NT2/D1 (cell line): ENCODE measurements at regions not wholly inside any gene's neighbourhood (a gene's known extent, or its start where the extent isn't known, plus 50 kb on each side); places are given as distances from the start of the nearest gene placed in this dataset.

Experiments
- DNase-seq: peaks from one replicate; pipeline ENCODE4 v3.0.0-alpha.2; 2011; ENCODE audit warnings: low read depth, low spot score
- H3K27me3 ChIP-seq: 2 replicates; pipeline ENCODE4 v1.6.0; 2011; ENCODE audit warnings: mild to moderate bottlenecking; ENCODE audit not compliant: insufficient read length, insufficient read depth
- H3K36me3 ChIP-seq: 2 replicates; pipeline ENCODE4 v1.6.1; 2011; ENCODE audit warnings: mild to moderate bottlenecking, low read length, mixed read lengths; ENCODE audit not compliant: insufficient read depth, insufficient read length
- H3K4me1 ChIP-seq: 2 replicates; pipeline ENCODE4 v1.5.1; 2011; ENCODE audit not compliant: insufficient read depth, insufficient read length
- H3K4me3 ChIP-seq: 2 replicates; pipeline ENCODE4 v1.5.1; 2011; ENCODE audit warnings: low read depth; ENCODE audit not compliant: insufficient read length
- H3K9ac ChIP-seq: 2 replicates; pipeline ENCODE4 v1.6.0; 2011; ENCODE audit warnings: low read depth; ENCODE audit not compliant: insufficient read length
- H3K9me3 ChIP-seq: 2 replicates; pipeline ENCODE4 v1.5.1; 2011; ENCODE audit warnings: mild to moderate bottlenecking, low read length; ENCODE audit not compliant: insufficient read depth
- SUZ12 ChIP-seq: IDR thresholded peaks from 2 replicates; pipeline ENCODE4 v1.6.1; 2011; ENCODE audit not compliant: insufficient read length, insufficient read depth; ENCODE audit errors: extremely low read depth
- YY1 ChIP-seq: IDR thresholded peaks from 2 replicates; pipeline ENCODE4 v1.6.1; 2011; ENCODE audit not compliant: insufficient read length, insufficient read depth
- ZNF274 ChIP-seq: IDR thresholded peaks from 2 replicates; pipeline ENCODE4 v1.6.1; 2011; ENCODE audit warnings: mild to moderate bottlenecking, low read depth, low read length

GRCh38 chr1:2949966-2950925 is 71.0 kb upstream of the ACTRT2 start:
- Histone ChIP-seq H3K36me3 (no peaks in the 10 kb centered on the region), H3K9me3 (peaks cover 16% of the 10 kb centered on the region; the same call in 1 of the 2 replicates), H3K4me3 (no peak overlapping the region), H3K27me3 (no peaks in the 10 kb centered on the region), H3K9ac (no peak overlapping the region), H3K4me1 (no peaks in the 10 kb centered on the region)
- no peak for DNase-seq
- no peak for TF ChIP-seq SUZ12
- no peak for TF ChIP-seq YY1
- no peak for TF ChIP-seq ZNF274

DNA sequence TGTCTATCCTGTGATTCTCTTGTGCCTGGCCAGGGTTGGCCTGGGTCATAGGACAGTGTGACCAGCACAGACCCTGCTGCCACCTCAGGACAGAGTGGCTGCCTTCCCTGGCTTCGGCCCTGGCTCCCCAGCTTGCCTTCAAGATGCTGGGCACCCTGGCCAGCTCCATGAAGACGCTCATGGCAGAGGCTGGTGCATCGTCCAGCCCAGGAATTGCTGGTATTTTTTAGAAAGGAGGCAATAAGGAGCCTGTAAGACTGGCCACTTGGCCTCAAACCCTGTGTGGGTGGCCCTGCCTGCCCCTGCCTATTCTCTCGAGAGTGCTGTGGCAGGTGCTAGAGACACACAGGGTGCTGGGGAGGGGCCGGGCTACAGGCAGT is 70.4 kb upstream of the ACTRT2 start:
- TF ChIP-seq ZNF274 (no peak), YY1 (no peak), SUZ12 (no peak)
- Histone ChIP-seq H3K9me3 (peaks cover 23% of the 10 kb centered on the region; the same call in 1 of the 2 replicates), H3K4me1 (no peaks in the 10 kb centered on the region), H3K36me3 (no peaks in the 10 kb centered on the region), H3K27me3 (no peaks in the 10 kb centered on the region), H3K4me3 (no peak overlapping the region), H3K9ac (no peak overlapping the region)
- DNase-seq: no peak

DNA sequence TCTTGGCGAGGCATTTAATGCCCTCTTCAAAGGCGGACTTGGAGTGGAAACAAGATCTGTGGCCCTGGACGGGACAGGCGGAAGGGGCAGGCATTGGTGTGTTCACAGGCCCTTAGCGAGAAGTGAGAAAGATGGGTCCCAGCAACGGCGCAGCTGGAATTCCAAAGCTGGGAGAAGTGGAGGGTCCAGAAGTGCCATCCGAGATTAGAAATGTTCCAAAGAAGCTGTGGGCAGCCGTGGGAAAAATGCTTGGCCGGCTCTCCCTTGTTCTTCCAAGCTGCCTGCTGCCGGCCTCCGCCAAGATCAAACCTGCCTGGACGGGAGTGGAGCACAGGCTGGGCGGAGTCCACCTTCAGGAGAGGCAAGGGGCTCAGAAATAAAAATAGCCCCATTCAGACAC is 69.4 kb upstream of the ACTRT2 start:
- TF ChIP-seq YY1: no peak
- no peak overlapping the region for H3K9ac ChIP-seq
- peaks cover 25% of the 10 kb centered on the region; the same call in 1 of the 2 replicates for H3K9me3 ChIP-seq
- H3K4me3 ChIP-seq: no peak overlapping the region
- H3K27me3 ChIP-seq: no peaks in the 10 kb centered on the region
- no peak for DNase-seq
- no peaks in the 10 kb centered on the region for H3K36me3 ChIP-seq
- H3K4me1 ChIP-seq: no peaks in the 10 kb centered on the region

GRCh38 chr1:2952371-2952770 is 68.9 kb upstream of the ACTRT2 start:
- TF ChIP-seq SUZ12 (no peak), ZNF274 (no peak), YY1 (no peak)
- DNase-seq: no peak

DNA sequence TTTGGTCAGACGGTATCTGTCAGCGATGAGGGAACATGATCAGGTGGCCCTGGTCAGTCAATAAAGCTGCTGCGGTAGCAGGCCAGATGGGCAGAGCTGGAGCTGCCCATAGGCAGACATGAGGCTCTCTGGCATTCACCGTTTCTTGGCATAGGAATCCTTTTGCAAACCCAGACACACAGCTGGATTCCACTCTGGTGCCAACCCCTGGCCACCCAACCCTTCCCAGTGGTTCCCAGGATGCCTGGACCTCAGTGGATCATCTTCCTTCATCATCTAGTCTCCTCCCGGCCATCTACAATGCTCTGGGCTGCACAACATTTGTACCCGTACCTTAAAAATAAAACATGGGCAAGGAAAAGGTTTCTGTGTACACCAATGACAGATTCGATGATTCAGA is 68.3 kb upstream of the ACTRT2 start:
- TF ChIP-seq SUZ12: no peak
- no peak for TF ChIP-seq ZNF274
- TF ChIP-seq YY1: no peak
- H3K4me1 ChIP-seq: no peaks in the 10 kb centered on the region
- H3K4me3 ChIP-seq: no peak overlapping the region
- peaks cover 32% of the 10 kb centered on the region; the same call in 1 of the 2 replicates for H3K9me3 ChIP-seq
- H3K27me3 ChIP-seq: no peaks in the 10 kb centered on the region
- H3K9ac ChIP-seq: no peak overlapping the region
- H3K36me3 ChIP-seq: no peaks in the 10 kb centered on the region
- no peak for DNase-seq

More at GRCh38 chr1:2952371-2952770, 68.9 kb upstream of the ACTRT2 start:
- Histone ChIP-seq H3K9me3 (peaks cover 26% of the 10 kb centered on the region; the same call in 1 of the 2 replicates), H3K27me3 (no peaks in the 10 kb centered on the region), H3K36me3 (no peaks in the 10 kb centered on the region), H3K4me1 (no peaks in the 10 kb centered on the region), H3K9ac (no peak overlapping the region), H3K4me3 (no peak overlapping the region)

DNA sequence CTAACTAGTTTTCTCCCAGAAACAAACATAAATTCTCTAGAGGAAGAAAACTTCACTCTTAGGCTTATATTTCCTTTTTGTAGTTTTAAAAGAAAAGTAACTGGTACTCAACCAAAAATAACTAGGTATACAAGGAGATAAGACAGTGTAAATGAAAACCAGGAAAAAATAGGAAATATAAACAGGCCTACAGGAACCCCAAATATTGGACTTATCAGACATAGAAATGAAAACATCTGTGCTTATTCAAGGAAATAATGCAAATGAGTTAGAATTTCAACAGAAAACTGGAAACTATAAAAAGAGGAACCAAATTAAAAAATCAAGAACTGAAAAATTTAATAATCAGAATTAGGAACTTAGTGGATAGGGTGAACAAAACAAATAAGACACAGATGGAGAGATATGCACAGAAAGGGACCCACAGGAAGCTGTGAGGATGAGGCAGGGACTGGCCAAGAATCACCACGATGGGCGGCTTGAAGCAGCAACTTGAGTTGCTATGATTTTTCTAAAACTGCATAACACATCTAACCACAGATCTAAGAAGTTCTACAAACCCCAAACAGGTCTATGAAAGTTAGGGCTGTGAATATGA is 67.5 kb upstream of the ACTRT2 start:
- H3K9me3 ChIP-seq: peaks cover 39% of the 10 kb centered on the region
- H3K4me1 ChIP-seq: no peaks in the 10 kb centered on the region
- DNase-seq: no peak
- no peak overlapping the region for H3K9ac ChIP-seq
- no peaks in the 10 kb centered on the region for H3K36me3 ChIP-seq
- TF ChIP-seq YY1 (no peak), SUZ12 (no peak), ZNF274 (no peak)
- H3K4me3 ChIP-seq: no peak overlapping the region
- no peaks in the 10 kb centered on the region for H3K27me3 ChIP-seq

GRCh38 chr1:2955652-2956051 is 65.6 kb upstream of the ACTRT2 start:
- H3K27me3 ChIP-seq: no peaks in the 10 kb centered on the region
- H3K9me3 ChIP-seq: peaks cover 43% of the 10 kb centered on the region
- no peaks in the 10 kb centered on the region for H3K4me1 ChIP-seq

More at GRCh38 chr1:2955652-2956051, 65.6 kb upstream of the ACTRT2 start:
- no peaks in the 10 kb centered on the region for H3K36me3 ChIP-seq
- TF ChIP-seq ZNF274: no peak
- no peak overlapping the region for H3K4me3 ChIP-seq
- no peak overlapping the region for H3K9ac ChIP-seq
- no peak for DNase-seq
